Activated CD4-positive, alpha-beta T cell treated with anti-CD3 and anti-CD28 coated beads, Interleukin-2, amount 10 ng/mL, durations not matched to agents 24 days and 14 days (primary cell): ENCODE measurements at regions not wholly inside any gene's neighbourhood (a gene's known extent, or its start where the extent isn't known, plus 50 kb on each side); places are given as distances from the start of the nearest gene placed in this dataset.

ENCODE experiments used
- DNase-seq: peaks from one replicate; pipeline ENCODE4 v3.0.0; 2022
- H3K27ac Mint-ChIP-seq: one replicate; pipeline ENCODE4 v1.8.0; 2022; ENCODE audit warnings: mild to moderate bottlenecking, mixed read lengths
- H3K27me3 Mint-ChIP-seq: one replicate; pipeline ENCODE4 v1.8.0; 2022; ENCODE audit warnings: mixed read lengths
- H3K36me3 Mint-ChIP-seq: one replicate; pipeline ENCODE4 v1.8.0; 2022; ENCODE audit warnings: low read depth, mild to moderate bottlenecking, mixed read lengths
- H3K4me1 Mint-ChIP-seq: one replicate; pipeline ENCODE4 v1.8.0; 2021; ENCODE audit warnings: mixed read lengths
- H3K4me3 Mint-ChIP-seq: one replicate; pipeline ENCODE4 v1.8.0; 2022; ENCODE audit warnings: mild to moderate bottlenecking, moderate library complexity, mixed read lengths
- H3K9me3 Mint-ChIP-seq: one replicate; pipeline ENCODE4 v1.8.0; 2021; ENCODE audit warnings: mixed read lengths
- intact Hi-C: fragments of 100-400 bp; cut with micrococcal nuclease; formaldehyde crosslinking; loops from one replicate; pipeline ENCODE4 v1.15.1; 2023

DNA sequence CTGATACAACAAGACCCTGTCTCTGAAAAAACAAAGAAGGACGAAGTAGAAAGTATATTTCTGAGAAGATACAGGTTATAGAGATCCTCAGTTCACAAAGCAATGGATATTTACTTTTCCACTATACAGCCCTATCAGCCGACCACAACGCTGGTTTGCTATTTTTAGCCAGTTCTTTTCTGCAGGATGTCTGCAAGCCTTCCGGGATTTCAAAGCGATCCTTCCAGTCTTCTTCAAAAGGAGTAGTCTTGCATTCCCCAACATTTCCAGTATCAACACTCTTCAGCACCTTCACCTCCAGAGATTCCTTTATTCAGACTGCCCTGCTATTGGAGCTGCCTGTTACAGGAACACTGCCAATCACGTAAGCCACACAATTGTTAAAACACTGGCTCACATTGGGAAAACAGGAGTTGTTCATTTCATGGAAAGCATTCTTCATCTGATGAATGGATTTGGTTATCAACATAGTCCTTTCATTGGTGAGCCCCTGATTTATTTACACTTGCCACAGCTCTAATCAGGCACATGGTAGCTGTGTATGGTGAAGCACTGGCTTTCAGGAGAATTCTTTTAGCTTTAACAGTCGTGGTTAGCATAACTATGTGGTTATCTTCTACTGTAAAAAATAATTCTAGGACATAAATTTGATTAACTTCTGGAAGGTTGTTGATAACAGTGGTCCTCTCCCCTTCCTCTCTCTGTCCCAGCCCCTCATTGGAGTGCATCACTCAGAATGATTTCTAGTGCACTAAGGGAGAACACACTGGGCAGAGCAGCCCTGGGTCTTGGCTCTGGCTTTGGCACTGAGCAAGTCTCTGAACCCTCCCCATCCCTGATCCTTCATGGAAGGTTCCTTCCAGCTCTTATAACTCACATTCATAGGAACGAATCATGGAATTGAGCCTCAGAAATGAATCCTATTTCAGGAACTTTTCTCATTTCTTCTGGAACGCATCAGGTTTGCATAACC, 109.9 kb upstream of the SORBS2 start:
- intact Hi-C loops: no loop called here
- no peaks in the 10 kb centered on the region for H3K27me3 Mint-ChIP-seq
- no peak for DNase-seq
- H3K4me1 Mint-ChIP-seq: no peaks in the 10 kb centered on the region
- no peaks in the 10 kb centered on the region for H3K9me3 Mint-ChIP-seq
- H3K36me3 Mint-ChIP-seq: no peaks in the 10 kb centered on the region
- H3K4me3 Mint-ChIP-seq: no peak overlapping the region
- no peak overlapping the region for H3K27ac Mint-ChIP-seq

DNA sequence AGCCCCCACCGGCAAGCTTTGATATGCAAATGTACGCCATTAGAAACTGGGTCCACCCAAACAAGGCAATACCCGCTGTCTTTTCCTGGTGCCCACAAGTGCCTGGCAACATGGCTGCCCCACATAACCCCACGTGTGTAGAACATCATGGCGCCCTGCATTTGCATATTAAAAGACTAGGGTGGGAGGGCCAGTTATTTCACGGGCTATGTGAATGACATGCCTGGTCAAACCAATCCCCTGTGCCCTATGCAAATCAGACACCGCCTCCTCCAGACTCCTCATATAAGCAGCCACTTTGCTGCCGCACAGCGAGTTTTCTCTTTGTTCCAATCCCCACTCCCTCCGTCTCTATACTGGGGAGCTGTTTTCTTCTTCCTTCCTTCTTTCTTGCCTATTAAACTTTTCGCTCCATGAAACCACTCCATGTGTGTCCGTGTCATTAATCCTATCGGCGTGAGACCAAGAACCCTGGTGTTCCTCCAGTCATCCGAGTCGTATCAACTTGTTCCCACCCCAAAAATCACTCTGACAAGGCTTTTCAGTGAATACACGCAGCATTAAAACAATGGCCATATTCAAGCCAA, 112.6 kb upstream of the SORBS2 start:
- Mint-ChIP-seq H3K27me3 (no peaks in the 10 kb centered on the region), H3K36me3 (no peaks in the 10 kb centered on the region), H3K4me3 (no peak overlapping the region), H3K4me1 (no peaks in the 10 kb centered on the region), H3K27ac (no peak overlapping the region), H3K9me3 (no peaks in the 10 kb centered on the region)
- intact Hi-C loops: no loop called here
- DNase-seq: no peak

DNA sequence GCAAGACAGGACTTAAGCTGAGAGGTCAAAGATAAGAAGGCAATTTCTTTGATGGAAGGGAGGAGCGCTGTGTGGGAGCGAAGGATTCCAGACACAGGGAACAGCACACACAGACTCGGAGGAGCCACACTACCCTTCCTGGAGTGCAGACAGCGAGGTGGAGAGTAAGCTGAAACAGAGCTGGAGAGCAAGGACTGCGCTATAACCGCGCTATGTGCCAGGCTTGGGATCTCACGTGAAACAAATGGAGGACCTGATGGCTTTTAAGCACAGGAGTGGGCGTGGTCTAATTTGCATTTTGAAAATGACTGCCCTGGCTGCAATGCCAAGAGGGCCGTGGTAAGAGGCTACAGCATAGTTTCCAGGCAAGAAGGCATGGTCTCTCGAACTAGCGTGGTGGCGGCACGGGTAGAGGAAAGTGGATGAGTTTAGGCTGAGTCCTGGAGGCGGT, 113.9 kb upstream of the SORBS2 start:
- Mint-ChIP-seq H3K27ac (no peak overlapping the region), H3K9me3 (no peaks in the 10 kb centered on the region), H3K4me1 (no peaks in the 10 kb centered on the region), H3K27me3 (no peaks in the 10 kb centered on the region), H3K4me3 (no peak overlapping the region), H3K36me3 (no peaks in the 10 kb centered on the region)
- intact Hi-C loops: no loop called here
- no peak for DNase-seq

DNA sequence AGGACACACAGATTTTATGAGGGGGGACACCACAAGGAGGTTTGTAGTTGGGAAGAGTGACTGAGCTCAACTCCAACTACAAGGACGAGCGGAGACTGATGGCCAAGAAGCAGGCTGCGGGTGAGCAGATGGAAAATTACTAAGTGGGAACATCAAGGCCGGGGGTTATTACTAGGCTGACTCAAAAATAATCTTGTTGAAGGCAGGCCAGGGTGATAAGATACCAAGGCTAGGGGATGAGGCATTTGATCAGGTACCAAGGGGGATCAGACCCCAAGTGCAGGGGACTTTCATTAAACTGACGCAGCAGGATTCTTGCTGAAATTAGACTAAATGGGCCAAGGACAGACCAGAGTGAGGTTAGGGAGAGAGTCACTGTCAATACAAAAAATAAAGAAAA, 119.4 kb upstream of the SORBS2 start:
- no peak overlapping the region for H3K27ac Mint-ChIP-seq
- no peaks in the 10 kb centered on the region for H3K9me3 Mint-ChIP-seq
- H3K4me1 Mint-ChIP-seq: no peaks in the 10 kb centered on the region
- DNase-seq: no peak
- no peaks in the 10 kb centered on the region for H3K36me3 Mint-ChIP-seq
- intact Hi-C loops: no loop called here
- no peaks in the 10 kb centered on the region for H3K27me3 Mint-ChIP-seq
- H3K4me3 Mint-ChIP-seq: no peak overlapping the region

DNA sequence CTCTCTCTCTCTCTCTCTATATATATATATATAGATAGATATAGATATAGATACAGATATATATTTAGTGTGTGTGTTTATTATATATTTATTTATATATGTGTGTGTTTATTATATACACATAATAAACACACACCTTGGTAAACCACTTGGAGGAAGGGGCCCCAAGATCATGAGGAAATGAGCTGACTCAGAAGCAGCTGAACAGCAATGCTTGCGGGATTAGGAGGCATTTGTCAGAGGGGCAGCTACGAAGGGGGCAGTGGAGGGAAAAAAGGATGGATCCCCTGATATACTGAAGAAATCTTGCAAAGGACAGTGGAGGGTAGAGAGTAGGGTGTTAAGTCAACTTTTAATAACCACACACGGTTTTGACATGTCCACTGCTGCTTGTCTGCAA, 120.0 kb upstream of the SORBS2 start:
- no peaks in the 10 kb centered on the region for H3K27me3 Mint-ChIP-seq
- H3K36me3 Mint-ChIP-seq: no peaks in the 10 kb centered on the region
- H3K9me3 Mint-ChIP-seq: no peaks in the 10 kb centered on the region
- intact Hi-C loops: no loop called here
- no peak overlapping the region for H3K4me3 Mint-ChIP-seq
- no peak overlapping the region for H3K27ac Mint-ChIP-seq
- no peak for DNase-seq
- no peaks in the 10 kb centered on the region for H3K4me1 Mint-ChIP-seq

DNA sequence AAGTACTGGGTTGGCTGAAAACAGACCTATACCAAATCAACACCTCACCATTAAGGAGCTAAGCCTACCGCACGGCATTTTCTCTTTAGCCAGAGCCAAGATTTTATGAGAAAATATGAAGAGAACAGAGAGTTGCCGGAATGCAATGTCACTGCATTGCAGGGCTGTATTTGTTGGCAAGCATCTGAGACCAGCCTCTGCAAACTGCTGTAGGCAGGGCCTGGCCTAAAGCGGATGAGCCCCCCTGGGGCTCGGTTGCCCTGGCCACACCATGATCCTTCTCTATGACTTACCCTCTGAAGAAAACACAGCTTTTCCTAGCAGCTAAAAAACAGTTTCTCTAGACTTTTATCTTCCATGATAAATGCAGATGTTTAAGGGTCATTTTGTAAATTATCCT, 120.5 kb upstream of the SORBS2 start:
- intact Hi-C loops: no loop called here
- Mint-ChIP-seq H3K27ac (no peak overlapping the region), H3K36me3 (no peaks in the 10 kb centered on the region)

DNA sequence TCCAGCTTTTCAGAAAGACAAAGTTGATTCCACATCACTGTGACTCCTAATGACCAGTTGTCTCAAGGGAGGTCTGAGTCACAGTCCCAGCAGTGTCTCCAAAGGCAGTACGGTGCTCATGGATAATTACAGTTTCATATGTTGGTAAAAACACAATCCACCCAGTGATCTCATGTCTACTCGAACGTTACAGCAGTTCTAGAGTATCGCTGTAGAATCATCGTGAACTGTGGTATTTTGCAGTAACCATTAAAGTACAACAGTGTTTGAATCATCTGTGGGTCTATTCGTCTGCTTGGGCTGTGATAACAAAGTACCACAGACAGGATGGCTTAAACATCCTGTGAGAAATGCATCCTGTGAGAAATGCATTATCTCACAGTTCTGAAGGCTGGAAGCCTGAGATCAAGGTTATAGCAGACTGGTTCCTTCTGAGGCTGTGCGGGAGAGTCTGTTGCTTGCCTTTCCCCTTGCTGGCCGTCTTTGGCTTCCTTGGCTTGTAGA, 121.1 kb upstream of the SORBS2 start:
- Mint-ChIP-seq H3K9me3 (no peaks in the 10 kb centered on the region), H3K27ac (no peak overlapping the region), H3K27me3 (no peaks in the 10 kb centered on the region), H3K4me1 (no peaks in the 10 kb centered on the region), H3K4me3 (no peak overlapping the region), H3K36me3 (no peaks in the 10 kb centered on the region)
- intact Hi-C loops: no loop called here
- no peak for DNase-seq

More for the DNA sequence above, 120.5 kb upstream of the SORBS2 start:
- Mint-ChIP-seq H3K9me3 (no peaks in the 10 kb centered on the region), H3K4me3 (no peak overlapping the region), H3K27me3 (no peaks in the 10 kb centered on the region), H3K4me1 (no peaks in the 10 kb centered on the region)
- no peak for DNase-seq

DNA sequence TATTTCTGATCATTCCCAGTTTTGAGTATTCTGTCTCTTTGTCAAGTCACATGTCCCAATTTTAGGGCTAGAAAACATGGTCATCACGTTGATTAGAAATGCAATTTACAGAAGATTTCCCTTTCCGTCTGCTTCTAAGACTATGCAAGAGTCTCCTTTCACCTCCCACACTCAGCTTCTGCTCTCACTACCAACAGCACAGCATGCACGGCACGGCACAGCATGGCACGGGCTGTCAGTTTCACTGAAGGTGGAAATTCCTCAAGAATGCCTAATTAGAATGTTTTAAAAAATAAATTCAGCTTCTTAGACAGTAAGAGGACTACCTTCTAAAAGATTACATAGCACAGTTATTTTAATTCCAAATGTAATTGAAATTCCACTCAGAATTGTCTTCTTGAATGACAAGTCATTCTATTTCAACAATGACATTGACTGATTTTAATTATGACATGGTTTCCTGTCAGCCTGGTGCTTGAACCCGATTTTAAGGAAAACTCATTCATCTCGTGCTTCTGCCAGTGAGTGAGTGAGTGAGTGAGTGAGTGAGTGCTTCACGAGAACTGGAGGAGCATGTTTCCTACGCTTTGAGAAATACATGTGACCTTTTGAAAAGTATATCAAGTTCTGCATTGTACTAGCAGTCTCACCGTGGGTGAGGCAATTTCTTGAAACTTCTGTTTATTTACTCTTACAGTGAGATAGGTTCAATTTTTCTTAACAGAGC, 124.8 kb upstream of the SORBS2 start:
- no peaks in the 10 kb centered on the region for H3K4me1 Mint-ChIP-seq
- no peaks in the 10 kb centered on the region for H3K27me3 Mint-ChIP-seq
- H3K9me3 Mint-ChIP-seq: no peaks in the 10 kb centered on the region

DNA sequence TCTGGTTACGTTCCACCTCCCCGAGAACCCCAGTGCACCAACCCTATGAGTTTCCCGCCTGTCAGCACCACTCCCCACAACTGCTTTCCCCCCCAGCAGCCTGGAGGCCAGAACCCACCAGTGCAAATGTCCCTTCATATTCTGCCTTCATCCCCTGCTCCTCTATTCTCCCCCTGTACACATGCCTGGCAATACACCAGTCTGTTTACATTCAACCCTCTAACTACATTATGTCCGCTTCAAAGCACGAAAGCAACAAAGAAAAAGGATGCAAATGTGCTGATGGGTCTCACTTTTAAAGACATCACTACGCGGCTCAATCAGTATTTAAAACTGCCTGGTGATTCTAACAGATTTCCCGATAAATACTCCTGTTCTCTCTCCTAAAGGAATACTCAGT, 126.7 kb upstream of the SORBS2 start:
- no peaks in the 10 kb centered on the region for H3K36me3 Mint-ChIP-seq
- no peak overlapping the region for H3K27ac Mint-ChIP-seq
- no peak for DNase-seq
- H3K4me1 Mint-ChIP-seq: no peaks in the 10 kb centered on the region
- no peak overlapping the region for H3K4me3 Mint-ChIP-seq
- H3K9me3 Mint-ChIP-seq: no peaks in the 10 kb centered on the region
- no peaks in the 10 kb centered on the region for H3K27me3 Mint-ChIP-seq
- intact Hi-C loops: no loop called here

More for the DNA sequence above, 124.8 kb upstream of the SORBS2 start:
- intact Hi-C loops: no loop called here
- no peak for DNase-seq
- Mint-ChIP-seq H3K27ac (no peak overlapping the region), H3K36me3 (no peaks in the 10 kb centered on the region), H3K4me3 (no peak overlapping the region)

DNA sequence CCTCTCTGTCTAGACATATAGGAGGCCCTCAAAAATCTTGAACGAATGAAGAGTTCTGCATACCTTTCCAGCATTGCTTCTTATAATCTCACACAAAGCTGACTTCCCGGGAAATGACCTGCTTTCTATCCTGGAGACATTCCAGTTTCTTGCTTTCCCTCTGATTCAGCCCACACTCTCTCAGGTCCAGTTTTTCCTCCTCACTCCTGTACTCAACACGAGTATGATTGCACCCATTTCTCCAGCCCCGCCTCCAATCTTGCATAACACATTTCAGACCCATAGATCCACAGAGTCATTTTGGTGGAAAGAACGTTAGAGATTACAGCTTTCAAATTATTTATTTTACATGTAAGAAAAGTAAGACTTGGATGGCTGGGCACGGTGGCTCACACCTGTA, 127.5 kb upstream of the TLR3 start:
- Mint-ChIP-seq H3K4me1 (no peaks in the 10 kb centered on the region), H3K27me3 (no peaks in the 10 kb centered on the region), H3K9me3 (no peaks in the 10 kb centered on the region), H3K4me3 (no peak overlapping the region), H3K36me3 (no peaks in the 10 kb centered on the region), H3K27ac (no peak overlapping the region)
- DNase-seq: no peak
- intact Hi-C loops: no loop called here

DNA sequence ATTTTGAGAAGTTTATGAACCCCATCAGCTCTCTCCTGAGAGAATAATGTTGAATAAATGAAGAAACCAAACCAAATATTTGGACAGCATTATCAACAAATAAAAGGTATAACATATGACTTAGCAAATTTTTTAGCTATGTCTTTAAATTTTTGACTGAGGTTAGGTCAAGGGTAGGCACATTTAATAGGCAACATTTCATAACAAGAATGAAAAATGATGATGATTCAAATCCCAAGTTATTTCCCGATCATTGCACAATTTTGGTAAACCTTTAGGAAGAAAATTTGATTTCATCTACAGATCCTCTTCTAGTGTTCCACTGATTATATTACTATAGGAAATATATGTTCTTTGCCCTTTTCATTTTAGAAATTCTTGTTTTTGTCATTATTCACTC, 123.7 kb upstream of the TLR3 start:
- no peak for DNase-seq
- Mint-ChIP-seq H3K27me3 (no peaks in the 10 kb centered on the region), H3K4me3 (no peak overlapping the region), H3K9me3 (no peaks in the 10 kb centered on the region), H3K27ac (no peak overlapping the region), H3K4me1 (no peaks in the 10 kb centered on the region), H3K36me3 (no peaks in the 10 kb centered on the region)
- intact Hi-C loops: no loop called here

DNA sequence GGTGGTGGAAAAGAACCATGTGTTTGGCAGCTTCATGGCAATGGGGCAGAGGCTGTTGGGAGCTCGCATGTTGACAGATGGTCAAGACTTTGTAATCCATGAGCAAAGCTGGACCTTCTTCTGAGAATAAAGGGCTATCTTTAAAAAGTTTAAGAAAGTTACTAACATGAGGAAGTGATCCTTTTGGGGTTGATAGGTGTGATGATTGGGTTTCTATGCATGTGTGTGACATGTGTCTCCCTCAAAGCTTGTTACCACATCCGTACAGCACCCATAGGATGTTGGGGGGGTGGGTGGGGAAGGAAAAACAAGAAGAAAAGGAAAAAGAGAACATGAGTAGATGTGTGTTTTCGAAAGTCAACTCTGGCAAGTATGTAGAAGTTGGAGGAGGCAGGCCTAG, 123.0 kb upstream of the TLR3 start:
- no peak for DNase-seq
- Mint-ChIP-seq H3K27ac (no peak overlapping the region), H3K4me1 (no peaks in the 10 kb centered on the region), H3K4me3 (no peak overlapping the region), H3K36me3 (no peaks in the 10 kb centered on the region), H3K9me3 (no peaks in the 10 kb centered on the region), H3K27me3 (no peaks in the 10 kb centered on the region)
- intact Hi-C loops: no loop called here

DNA sequence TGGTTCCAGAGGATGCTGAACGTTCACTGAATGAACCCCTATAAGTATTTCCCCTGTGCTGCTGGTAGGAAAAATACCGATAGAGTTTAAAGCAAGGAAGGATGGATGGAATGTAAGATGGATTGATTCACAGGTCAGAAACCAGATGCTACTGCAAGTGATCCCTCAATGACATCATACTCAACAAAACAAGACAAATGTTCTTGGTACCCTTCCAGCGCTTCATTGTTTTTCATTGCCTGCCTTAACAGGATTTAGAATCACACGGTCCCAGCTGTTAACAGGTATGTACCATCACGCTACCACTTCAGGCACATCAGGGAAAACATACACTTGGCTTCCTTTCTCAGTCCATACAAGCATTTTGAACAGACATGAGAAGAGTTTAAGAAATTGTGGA, 118.1 kb upstream of the TLR3 start:
- no peak for DNase-seq
- Mint-ChIP-seq H3K36me3 (no peaks in the 10 kb centered on the region), H3K27me3 (no peaks in the 10 kb centered on the region), H3K4me1 (no peaks in the 10 kb centered on the region), H3K27ac (no peak overlapping the region), H3K4me3 (no peak overlapping the region), H3K9me3 (no peaks in the 10 kb centered on the region)
- intact Hi-C loops: no loop called here

DNA sequence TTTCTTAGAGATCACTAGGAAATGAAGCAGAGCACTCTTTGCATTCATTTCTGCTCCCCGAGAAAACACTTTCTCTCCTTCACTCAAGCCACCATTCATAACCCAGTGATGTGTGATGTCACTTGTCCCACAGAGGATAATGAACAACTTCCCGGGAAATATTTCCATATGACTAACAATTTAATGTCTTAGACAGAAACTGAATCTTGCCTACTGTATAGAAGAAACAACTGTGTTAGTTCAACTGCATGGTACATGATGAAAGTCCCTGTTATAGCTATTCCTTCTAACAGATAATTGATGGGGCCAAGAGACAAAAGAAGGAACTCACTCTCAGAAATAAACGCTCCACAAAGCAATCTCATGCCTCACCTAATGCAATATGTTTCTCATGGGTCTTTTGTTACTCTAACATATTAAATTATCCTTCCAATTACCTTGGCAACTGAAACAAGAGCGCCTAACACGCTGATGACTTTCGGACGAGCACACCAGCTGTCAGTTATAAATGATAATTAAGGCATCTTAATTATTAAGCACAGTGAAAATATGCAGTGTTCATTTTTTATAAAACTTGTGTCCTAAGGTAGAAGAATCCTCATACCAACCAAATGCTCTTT, 113.7 kb upstream of the TLR3 start:
- H3K36me3 Mint-ChIP-seq: no peaks in the 10 kb centered on the region
- H3K27ac Mint-ChIP-seq: no peak overlapping the region
- no peaks in the 10 kb centered on the region for H3K27me3 Mint-ChIP-seq
- intact Hi-C loops: no loop called here
- no peaks in the 10 kb centered on the region for H3K9me3 Mint-ChIP-seq
- DNase-seq: no peak
- no peaks in the 10 kb centered on the region for H3K4me1 Mint-ChIP-seq
- no peak overlapping the region for H3K4me3 Mint-ChIP-seq
